H1 (cell line): ENCODE measurements at regions not wholly inside any gene's neighbourhood (a gene's known extent, or its start where the extent isn't known, plus 50 kb on each side); places are given as distances from the start of the nearest gene placed in this dataset.

Source experiments
- CTCF ChIA-PET: fragments of 300-600 bp; sonication (Branson Sonifier 250); formaldehyde crosslinking; loops from one replicate; lab custom pipeline; 2021; ENCODE audit not compliant: partially characterized antibody; lab: Charles Lee
- POLR2A ChIA-PET: fragments of 300-600 bp; sonication (Branson Sonifier 250); formaldehyde crosslinking; loops from one replicate; lab custom pipeline; 2021; ENCODE audit warnings: inconsistent platforms; ENCODE audit not compliant: partially characterized antibody; lab: Charles Lee
- DNase-seq, 2 experiments: peaks; one replicate each; pipeline versions ENCODE4 v3.0.0 to v3.0.0-alpha.2; 2010 to 2022; ENCODE audit warnings: low spot score in 2 of 2, low read depth in 1 of 2, mixed read lengths in 1 of 2
- FAIRE-seq: peaks from 2 replicates; lab custom pipeline; 2011; peaks lifted over from hg19 to GRCh38; lab: Jason Lieb, UNC
- H2AFZ ChIP-seq: 2 replicates; pipeline ENCODE4 v1.8.1; 2012; ENCODE audit warnings: low read length, inconsistent platforms
- H2AK5ac ChIP-seq: 2 replicates; pipeline ENCODE4 v1.6.1; 2013; ENCODE audit warnings: low read depth, low read length
- H2BK120ac ChIP-seq: replicated peaks from 2 replicates; pipeline ENCODE3; 2013; ENCODE audit warnings: low read depth, low read length, inconsistent platforms
- H2BK12ac ChIP-seq: 2 replicates; pipeline ENCODE4 v1.6.1; 2013; ENCODE audit warnings: low read depth, low read length
- H2BK15ac ChIP-seq: 2 replicates; pipeline ENCODE4 v1.6.1; 2013; ENCODE audit warnings: low read length
- H2BK20ac ChIP-seq: 2 replicates; pipeline ENCODE4 v1.6.1; 2013; ENCODE audit warnings: low read length
- H2BK5ac ChIP-seq: 2 replicates; pipeline ENCODE4 v1.6.1; 2013; ENCODE audit warnings: low read depth, low read length
- H3K14ac ChIP-seq: 2 replicates; pipeline ENCODE4 v1.6.1; 2013; ENCODE audit warnings: inconsistent platforms; ENCODE audit not compliant: insufficient read length
- H3K18ac ChIP-seq: 2 replicates; pipeline ENCODE4 v1.6.1; 2013; ENCODE audit warnings: low read length; ENCODE audit errors: extremely low read depth
- H3K23ac ChIP-seq: 2 replicates; pipeline ENCODE4 v1.6.1; 2013; ENCODE audit warnings: inconsistent platforms; ENCODE audit not compliant: insufficient read length
- H3K23me2 ChIP-seq: 2 replicates; pipeline ENCODE4 v1.6.1; 2013; ENCODE audit warnings: low read depth, low read length
- H3K27ac ChIP-seq: 2 replicates; pipeline ENCODE4 v1.6.1; 2011; ENCODE audit warnings: low read depth, low read length, inconsistent platforms
- H3K27me3 ChIP-seq, 4 experiments: replicated peaks in 1 of 4; 1 replicate in 1 of 4; 2 replicates in 3 of 4; pipeline versions ENCODE4 v1.6.1 to v1.8.1; 2011 to 2013; ENCODE audit warnings: low read length in 3 of 4, mild to moderate bottlenecking in 3 of 4, inconsistent platforms in 2 of 4, mixed read lengths in 2 of 4, moderate library complexity in 1 of 4; ENCODE audit not compliant: control insufficient read depth in 3 of 4, insufficient read depth in 3 of 4; ENCODE audit errors: extremely low read depth in 1 of 4
- H3K36me3 ChIP-seq, 4 experiments: 2 replicates each; pipeline versions ENCODE4 v1.6.1 to v1.8.1; 2011 to 2013; ENCODE audit warnings: mild to moderate bottlenecking in 4 of 4, low read length in 3 of 4, moderate library complexity in 2 of 4, control low read depth in 1 of 4, inconsistent platforms in 1 of 4; ENCODE audit not compliant: insufficient read depth in 4 of 4, control insufficient read depth in 2 of 4
- H3K4ac ChIP-seq: replicated peaks from 2 replicates; pipeline ENCODE3; 2013; ENCODE audit warnings: low read length, low read depth, mixed read lengths, inconsistent platforms; ENCODE audit not compliant: insufficient read length
- H3K4me1 ChIP-seq, 4 experiments: replicated peaks in 1 of 4; 1 replicate in 1 of 4; 2 replicates in 3 of 4; pipeline versions ENCODE4 v1.6.1 to v1.8.1; 2011 to 2013; ENCODE audit warnings: low read length in 3 of 4, inconsistent platforms in 2 of 4, mixed read lengths in 1 of 4; ENCODE audit not compliant: insufficient read depth in 4 of 4, control insufficient read depth in 3 of 4
- H3K4me2 ChIP-seq, 2 experiments: 2 replicates each; pipeline versions ENCODE4 v1.6.1 to v1.8.1; 2011 to 2013; ENCODE audit warnings: low read depth in 2 of 2, low read length in 2 of 2, control low read depth in 1 of 2, inconsistent platforms in 1 of 2, mild to moderate bottlenecking in 1 of 2; ENCODE audit not compliant: insufficient read depth in 1 of 2
- H3K4me3 ChIP-seq, 4 experiments: fragments of 200-600, 300-600 bp in 1 of 4; sonication (generic), shearing (Covaris generic), sonication (Bioruptor Twin) in 1 of 4; 2 replicates each; pipeline versions ENCODE4 v1.5.1 to v1.8.1; 2011 to 2016; ENCODE audit warnings: low read length in 4 of 4, low read depth in 3 of 4, control low read depth in 2 of 4, inconsistent platforms in 2 of 4, mild to moderate bottlenecking in 2 of 4, mixed read lengths in 1 of 4, moderate library complexity in 1 of 4; ENCODE audit not compliant: insufficient read depth in 2 of 4; ENCODE audit errors: extremely low read depth in 1 of 4
- H3K56ac ChIP-seq: replicated peaks from 2 replicates; pipeline ENCODE3; 2013; ENCODE audit warnings: low read depth, mild to moderate bottlenecking, mixed read lengths, low read length, inconsistent platforms; ENCODE audit not compliant: insufficient read length
- H3K79me1 ChIP-seq: 2 replicates; pipeline ENCODE4 v1.6.1; 2013; ENCODE audit warnings: low read depth, low read length, control low read depth
- H3K79me2 ChIP-seq, 2 experiments: 2 replicates each; pipeline versions ENCODE4 v1.6.1 to v1.8.1; 2012 to 2013; ENCODE audit warnings: low read length in 2 of 2, mild to moderate bottlenecking in 2 of 2, inconsistent platforms in 1 of 2; ENCODE audit not compliant: insufficient read depth in 2 of 2, control insufficient read depth in 1 of 2
- H3K9ac ChIP-seq, 4 experiments: replicated peaks in 1 of 4; 1 replicate in 1 of 4; 2 replicates in 3 of 4; pipeline versions ENCODE4 v1.6.1 to v1.8.1; 2011 to 2013; ENCODE audit warnings: low read depth in 3 of 4, low read length in 3 of 4, control low read depth in 2 of 4, mild to moderate bottlenecking in 2 of 4, moderate library complexity in 2 of 4, inconsistent platforms in 1 of 4; ENCODE audit errors: extremely low read depth in 1 of 4
- H3K9me3 ChIP-seq, 2 experiments: 2 replicates each; pipeline versions ENCODE4 v1.6.1 to v1.8.1; 2012 to 2013; ENCODE audit warnings: mild to moderate bottlenecking in 2 of 2, moderate library complexity in 2 of 2, control low read depth in 1 of 2, inconsistent platforms in 1 of 2, low read depth in 1 of 2, low read length in 1 of 2, mixed read lengths in 1 of 2; ENCODE audit not compliant: insufficient read depth in 2 of 2
- H4K20me1 ChIP-seq, 2 experiments: replicated peaks in 1 of 2; 2 replicates each; pipeline versions ENCODE3 to v1.8.1; 2011 to 2013; ENCODE audit warnings: inconsistent platforms in 2 of 2, low read length in 2 of 2, mild to moderate bottlenecking in 1 of 2; ENCODE audit not compliant: insufficient read depth in 2 of 2, control insufficient read depth in 1 of 2
- H4K5ac ChIP-seq: 2 replicates; pipeline ENCODE4 v1.6.1; 2013; ENCODE audit warnings: low read length, low read depth, mixed read lengths, inconsistent platforms; ENCODE audit not compliant: insufficient read length
- H4K8ac ChIP-seq: 2 replicates; pipeline ENCODE4 v1.8.0; 2013; ENCODE audit warnings: mild to moderate bottlenecking, moderate library complexity, low read length, inconsistent platforms; ENCODE audit not compliant: insufficient read depth; ENCODE audit errors: extremely low read depth
- H4K91ac ChIP-seq: replicated peaks from 2 replicates; pipeline ENCODE3; 2013; ENCODE audit warnings: low read length, mixed read lengths, inconsistent platforms; ENCODE audit not compliant: insufficient read length
- ASH2L ChIP-seq: fragments of 200-600, 300-600 bp; sonication (generic); IDR thresholded peaks from one replicate; pipeline ENCODE4 v1.7.1; 2017; ENCODE audit warnings: low read length
- CTBP2 ChIP-seq: IDR thresholded peaks from 2 replicates; pipeline ENCODE4 v1.7.0; 2011; ENCODE audit warnings: borderline replicate concordance, mild to moderate bottlenecking, moderate library complexity, mixed read lengths, low read length; ENCODE audit not compliant: insufficient read depth, insufficient read length
- EZH2 ChIP-seq: fragments of 200-600 bp; sonication (generic); IDR thresholded peaks from 2 replicates; pipeline ENCODE4 v1.7.1; 2012; ENCODE audit warnings: low read depth, mild to moderate bottlenecking, moderate library complexity, low read length, inconsistent platforms; ENCODE audit not compliant: severe bottlenecking
- FOSL1 ChIP-seq: IDR thresholded peaks from 2 replicates; pipeline ENCODE4 v1.6.1; 2011; ENCODE audit warnings: mild to moderate bottlenecking, low read depth, low read length, moderate library complexity; ENCODE audit not compliant: insufficient read depth
- NRF1 ChIP-seq: IDR thresholded peaks from 2 replicates; pipeline ENCODE4 v1.6.1; 2011; ENCODE audit warnings: mild to moderate bottlenecking, low read depth, low read length, improper control_type of control experiment
- WGBS, 2 experiments: shearing (Covaris generic) in 1 of 2; methylation state at CpG; one replicate each; pipeline versions ENCODE4 v1.1.6 to v1.1.7; 2013 to 2015; ENCODE audit warnings: low lambda C conversion rate in 2 of 2, mixed read lengths in 2 of 2, inconsistent platforms in 1 of 2, low coverage in 1 of 2, missing lambda C conversion rate in 1 of 2; ENCODE audit not compliant: insufficient replicate concordance in 2 of 2, insufficient coverage in 1 of 2, insufficient read length in 1 of 2; ENCODE audit errors: extremely low coverage in 1 of 2, missing lambda C conversion rate in 1 of 2; 5-methylcytosine and 5-hydroxymethylcytosine counted together

DNA sequence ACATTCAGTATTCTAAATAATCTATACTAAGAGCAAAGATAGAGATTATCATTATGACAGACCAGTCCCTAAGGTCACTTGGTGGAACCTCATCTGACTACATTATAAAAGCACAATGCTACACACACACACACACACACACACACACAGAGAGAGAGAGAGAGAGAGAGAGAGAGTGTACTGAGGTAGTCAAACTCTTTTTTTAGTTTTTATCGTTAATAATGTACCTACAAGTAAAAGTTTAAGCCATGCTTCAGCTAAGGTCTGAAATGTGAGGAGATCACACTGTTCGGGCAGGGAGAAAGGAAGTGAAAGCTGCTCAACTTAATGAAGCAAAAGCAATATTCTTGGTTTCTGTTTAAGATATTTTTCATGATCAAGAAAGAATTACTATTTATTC is 75.8 kb upstream of the CCDC160 start:
- H3K4me2 ChIP-seq: no peak overlapping the region
- ChIA-PET CTCF (interaction anchor here (0.6 to 1.6 kb wide), 4 partner anchors 10 to 387 kb away, joined by 3 to 4 read pairs (median 3); no protein-coding TSS in a partner anchor), POLR2A (interaction anchor here (1.4 kb wide), 1 partner anchor 9 kb away, joined by 5 read pairs; no protein-coding TSS in a partner anchor)
- H3K23ac ChIP-seq: no peak overlapping the region
- no peaks in the 10 kb centered on the region for H3K36me3 ChIP-seq
- H3K27ac ChIP-seq: no peak overlapping the region
- no peaks in the 10 kb centered on the region for H3K9me3 ChIP-seq
- H3K4me3 ChIP-seq: no peak overlapping the region
- no peak for DNase-seq
- H4K20me1 ChIP-seq: no peaks in the 10 kb centered on the region
- no peak overlapping the region for H2BK20ac ChIP-seq
- H2BK120ac ChIP-seq: no peak overlapping the region
- H3K4me1 ChIP-seq: no peaks in the 10 kb centered on the region
- WGBS, 2 experiments: 89% methylated on average over 2 of the region's 2 CpGs; no CpG with 5 or more reads in 1 of the 2 experiments
- H3K79me2 ChIP-seq: no peaks in the 10 kb centered on the region
- no peak overlapping the region for H3K9ac ChIP-seq
- H3K23me2 ChIP-seq: no peaks in the 10 kb centered on the region
- FAIRE-seq: no peak
- no peak overlapping the region for H3K56ac ChIP-seq
- H4K91ac ChIP-seq: no peak overlapping the region
- no peaks in the 10 kb centered on the region for H3K27me3 ChIP-seq
- TF ChIP-seq NRF1 (no peak), CTBP2 (no peak), FOSL1 (no peak), ASH2L (no peak), EZH2 (no peak)
- no peak overlapping the region for H3K14ac ChIP-seq
- H3K4ac ChIP-seq: no peak overlapping the region
- no peak overlapping the region for H2AK5ac ChIP-seq
- no peak overlapping the region for H2AFZ ChIP-seq
- H3K79me1 ChIP-seq: no peaks in the 10 kb centered on the region
- no peak overlapping the region for H4K8ac ChIP-seq
- H2BK5ac ChIP-seq: no peak overlapping the region
- H3K18ac ChIP-seq: no peak overlapping the region
- H2BK15ac ChIP-seq: no peak overlapping the region
- no peak overlapping the region for H2BK12ac ChIP-seq
- H4K5ac ChIP-seq: no peak overlapping the region
